ENCODE measurements at regions not wholly inside any gene's neighbourhood (a gene's known extent, or its start where the extent isn't known, plus 50 kb on each side); places are given as distances from the start of the nearest gene placed in this dataset.
"Not testable (repeated sequence)": the region's sequence is repeated elsewhere in the genome, so short reads cannot be mapped to it uniquely, and the experiment has no call there.

GRCh38 chr2:133879703-133880102 is 311.4 kb upstream of the NCKAP5 start:
- Histone ChIP-seq H3K27ac (no peak overlapping the region), H3K36me3 (no peaks in the 10 kb centered on the region), H3K27me3 (peaks cover 0 to 3% (median 0%) of the 10 kb centered on the region in 9 donors), H3K4me1 (no peaks in the 10 kb centered on the region), H3K9me3 (peaks cover 0 to 2% (median 0%) of the 10 kb centered on the region in 12 donors), H3K4me3 (no peak overlapping the region)
- TF ChIP-seq POLR2A (IDR thresholded peaks at IDR 0.05) (no peak), CTCF (IDR thresholded peaks at IDR 0.05) (no peak)
- DNase-seq: no peak
- intact Hi-C loops (cut with DNase I): loop anchor here (10.0 kb wide), 10 partner anchors 115 to 1015 kb away; no protein-coding TSS in a partner anchor
- ATAC-seq: no peak
- 90 to 97% (median 93%) methylated on average over 1 of the region's 1 CpG for WGBS, 4 donors

GRCh38 chr2:133882159-133882558 is 313.9 kb upstream of the NCKAP5 start:
- not testable (repeated sequence) for H3K9me3 ChIP-seq, H3K4me1 ChIP-seq, H3K27me3 ChIP-seq, DNase-seq, H3K36me3 ChIP-seq, H3K27ac ChIP-seq, ATAC-seq, H3K4me3 ChIP-seq
- intact Hi-C loops (cut with DNase I): loop anchor here (10.0 kb wide), 10 partner anchors 113 to 1013 kb away; no protein-coding TSS in a partner anchor
- 83 to 92% (median 86%) methylated on average over 4 of the region's 4 CpGs for WGBS, 4 donors

- 59 to 63% (median 60%) methylated on average over 2 of the region's 2 CpGs for WGBS, 4 donors
- no peak overlapping the region for H3K27ac ChIP-seq
Measured at GRCh38 chr2:133884739-133885381, 316.6 kb upstream of the NCKAP5 start.

GRCh38 chr2:133885847-133886246 is 317.6 kb upstream of the NCKAP5 start:
- peak in 1 of 4 donors; percentile 23 for ATAC-seq
- no peak overlapping the region for H3K27ac ChIP-seq
- intact Hi-C loops (cut with DNase I): loop anchor here (2.0 to 10.0 kb wide), 18 partner anchors 109 to 1016 kb away; partner anchors contain the start of gene MGAT5 (in 1 of the 10)

More at GRCh38 chr2:133884739-133885381, 316.6 kb upstream of the NCKAP5 start:
- intact Hi-C loops (cut with DNase I): loop anchor here (2.0 to 10.0 kb wide), 18 partner anchors 110 to 1017 kb away; partner anchors contain the start of gene MGAT5 (in 1 of the 10)
- Histone ChIP-seq H3K36me3 (no peaks in the 10 kb centered on the region), H3K9me3 (peaks cover 0 to 2% (median 0%) of the 10 kb centered on the region in 12 donors), H3K4me1 (peaks cover 0 to 12% (median 2%) of the 10 kb centered on the region in 12 donors), H3K4me3 (no peak overlapping the region), H3K27me3 (peaks cover 0 to 3% (median 0%) of the 10 kb centered on the region in 9 donors)
- peak in 2 of 4 donors; percentile 33 to 36 for ATAC-seq
- TF ChIP-seq POLR2A (IDR thresholded peaks at IDR 0.05): no peak
- peak in 11 of 12 donors; percentile 11 to 41 (median 24) for TF ChIP-seq CTCF (IDR thresholded peaks at IDR 0.05)
- DNase-seq: no peak

More at GRCh38 chr2:133885847-133886246, 317.6 kb upstream of the NCKAP5 start:
- peaks cover 0 to 2% (median 0%) of the 10 kb centered on the region in 12 donors for H3K9me3 ChIP-seq
- H3K36me3 ChIP-seq: no peaks in the 10 kb centered on the region
- H3K4me1 ChIP-seq: peaks cover 0 to 12% (median 2%) of the 10 kb centered on the region in 12 donors
- WGBS, 4 donors: 44 to 61% (median 55%) methylated on average over 5 of the region's 5 CpGs
- H3K27me3 ChIP-seq: peaks cover 0 to 3% (median 0%) of the 10 kb centered on the region in 9 donors
- H3K4me3 ChIP-seq: no peak overlapping the region
- TF ChIP-seq CTCF (IDR thresholded peaks at IDR 0.05): no peak
- no peak for TF ChIP-seq POLR2A (IDR thresholded peaks at IDR 0.05)
- no peak for DNase-seq
